Ovary (tissue), 1 donor: ENCODE measurements at regions not wholly inside any gene's neighbourhood (a gene's known extent, or its start where the extent isn't known, plus 50 kb on each side); places are given as distances from the start of the nearest gene placed in this dataset.

Source experiments
- EP300 ChIP-seq: sonication (generic); formaldehyde crosslinking; IDR thresholded peaks from one replicate; pipeline ENCODE4 v1.6.1; 2017; ENCODE audit warnings: antibody characterized with exemption
- POLR2A ChIP-seq: fragments of 450-650 bp; IDR thresholded peaks from one replicate; pipeline ENCODE4 v1.6.1; 2017; ENCODE audit warnings: antibody characterized with exemption, mild to moderate bottlenecking, moderate library complexity

DNA sequence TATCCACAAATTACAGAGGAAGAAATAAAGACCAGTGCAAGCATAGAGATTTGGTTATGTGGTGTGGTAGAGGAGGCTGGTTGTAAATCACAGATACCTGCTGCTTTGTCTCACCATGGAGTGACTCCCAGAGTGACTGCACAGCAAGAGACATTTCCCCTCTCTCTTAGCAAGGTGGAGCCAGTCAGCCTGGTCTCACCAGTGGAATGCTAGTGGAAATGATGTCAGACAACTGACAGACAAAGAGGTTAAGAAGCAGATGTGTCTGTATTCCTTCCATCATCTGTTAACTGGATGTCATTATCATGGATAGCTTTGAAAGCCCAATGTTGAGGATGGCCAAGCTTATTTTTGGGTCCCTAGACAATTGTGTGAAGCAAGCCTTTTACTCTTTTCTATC, 509.4 kb upstream of the SEMA6A start:
- TF ChIP-seq EP300 = no peak
- no peak for TF ChIP-seq POLR2A
